Mesendoderm (in vitro differentiated cells): ENCODE measurements at regions not wholly inside any gene's neighbourhood (a gene's known extent, or its start where the extent isn't known, plus 50 kb on each side); places are given as distances from the start of the nearest gene placed in this dataset.
A peak's percentile ranks its signal among the peaks of the same experiment; 100 is the strongest.

Source experiments
- DNase-seq: peaks from one replicate; pipeline ENCODE4 v3.0.0; 2013
- H2AK5ac ChIP-seq: 2 replicates; pipeline ENCODE4 v1.6.1; 2013; ENCODE audit warnings: low read length, inconsistent platforms
- H2BK120ac ChIP-seq: 2 replicates; pipeline ENCODE4 v1.6.1; 2013; ENCODE audit warnings: low read depth, mild to moderate bottlenecking, low read length, moderate library complexity, mixed read lengths
- H2BK15ac ChIP-seq: replicated peaks from 2 replicates; pipeline ENCODE4 v1.6.1; 2013; ENCODE audit warnings: low read depth, mild to moderate bottlenecking, moderate library complexity
- H2BK5ac ChIP-seq: 2 replicates; pipeline ENCODE4 v1.6.1; 2013; ENCODE audit warnings: low read length, inconsistent platforms
- H3K18ac ChIP-seq: 2 replicates; pipeline ENCODE4 v1.6.1; 2013; ENCODE audit warnings: mild to moderate bottlenecking, low read length, mixed read lengths
- H3K23ac ChIP-seq: one replicate; pipeline ENCODE4 v1.6.1; 2013; ENCODE audit warnings: low read length
- H3K27ac ChIP-seq: 2 replicates; pipeline ENCODE4 v1.5.1; 2013; ENCODE audit warnings: low read depth, mild to moderate bottlenecking, inconsistent platforms, low read length, moderate library complexity
- H3K27me3 ChIP-seq: 2 replicates; pipeline ENCODE4 v1.6.1; 2013; ENCODE audit warnings: low read length, control low read depth, mild to moderate bottlenecking, inconsistent platforms; ENCODE audit not compliant: insufficient read depth, poor library complexity
- H3K36me3 ChIP-seq: 2 replicates; pipeline ENCODE4 v1.6.1; 2013; ENCODE audit warnings: low read length, inconsistent platforms; ENCODE audit not compliant: control insufficient read depth, insufficient read depth
- H3K4ac ChIP-seq: one replicate; pipeline ENCODE4 v1.6.1; 2013; ENCODE audit warnings: low read depth, mild to moderate bottlenecking, low read length, moderate library complexity
- H3K4me1 ChIP-seq: 2 replicates; pipeline ENCODE4 v1.6.1; 2013; ENCODE audit warnings: low read depth, low read length, inconsistent platforms; ENCODE audit not compliant: control insufficient read depth
- H3K4me2 ChIP-seq: 2 replicates; pipeline ENCODE4 v1.6.1; 2013; ENCODE audit warnings: low read length
- H3K4me3 ChIP-seq: 2 replicates; pipeline ENCODE4 v1.5.1; 2013; ENCODE audit warnings: mild to moderate bottlenecking, low read length
- H3K56ac ChIP-seq: one replicate; pipeline ENCODE4 v1.6.1; 2013; ENCODE audit warnings: low read length
- H3K79me1 ChIP-seq: 2 replicates; pipeline ENCODE4 v1.6.1; 2013; ENCODE audit warnings: low read length, inconsistent platforms
- H3K79me2 ChIP-seq: 2 replicates; pipeline ENCODE4 v1.6.1; 2013; ENCODE audit warnings: mild to moderate bottlenecking, low read length; ENCODE audit not compliant: control insufficient read depth, insufficient read depth
- H3K9ac ChIP-seq: 2 replicates; pipeline ENCODE4 v1.6.1; 2013; ENCODE audit warnings: low read length, inconsistent platforms
- H4K5ac ChIP-seq: one replicate; pipeline ENCODE4 v1.6.1; 2013; ENCODE audit warnings: low read length
- H4K8ac ChIP-seq: one replicate; pipeline ENCODE4 v1.6.1; 2013; ENCODE audit warnings: low read depth, mild to moderate bottlenecking, control low read depth, low read length, moderate library complexity
- WGBS: extraction: QIAGEN DNeasy Blood & Tissue Kit; methylation state at CpG from one replicate; pipeline ENCODE4 v1.1.7; 2013; ENCODE audit warnings: low lambda C conversion rate, missing lambda C conversion rate; ENCODE audit not compliant: insufficient coverage; ENCODE audit errors: extremely low coverage; 5-methylcytosine and 5-hydroxymethylcytosine counted together

GRCh38 chr13:40189898-40190630, 476.4 kb downstream of the FOXO1 start:
- Histone ChIP-seq H4K8ac (no peak overlapping the region), H3K4me3 (no peak overlapping the region), H2BK5ac (no peak overlapping the region), H3K4me2 (no peak overlapping the region), H3K27ac (no peak overlapping the region), H4K5ac (no peak overlapping the region), H3K79me2 (no peaks in the 10 kb centered on the region), H3K4me1 (peaks cover 3% of the 10 kb centered on the region), H3K4ac (no peak overlapping the region), H3K23ac (no peak overlapping the region), H2AK5ac (no peak overlapping the region), H3K27me3 (no peaks in the 10 kb centered on the region), H3K36me3 (no peaks in the 10 kb centered on the region), H3K79me1 (no peaks in the 10 kb centered on the region), H2BK120ac (no peak overlapping the region), H3K18ac (no peak overlapping the region), H3K9ac (no peak overlapping the region), H2BK15ac (no peak overlapping the region), H3K56ac (peak overlapping the region; percentile 22)
- WGBS, result no CpG with 5 or more reads among the region's 6 CpGs
- DNase-seq, result peak; percentile 36

DNA sequence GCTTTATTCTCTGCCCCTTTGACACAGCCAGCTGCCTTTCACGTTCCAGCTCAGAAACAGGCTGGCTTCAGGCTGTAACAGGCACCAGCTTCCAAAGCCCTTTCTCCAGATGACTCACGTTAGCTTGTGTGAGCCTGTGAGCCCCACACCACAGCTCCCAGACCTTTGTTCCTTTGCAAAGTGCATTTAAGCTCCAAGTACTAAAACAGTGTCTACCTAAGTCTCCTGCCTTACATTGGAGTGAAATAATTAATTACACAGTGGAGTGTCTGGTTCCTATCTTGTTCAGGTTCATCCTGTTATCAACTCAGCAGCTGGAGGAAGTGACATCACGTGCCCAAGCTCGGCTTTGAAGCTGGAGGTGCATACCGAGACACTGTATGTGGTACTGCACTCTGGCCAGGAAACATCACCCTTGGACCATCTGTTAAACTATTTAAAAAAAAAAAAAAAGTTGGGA, 475.8 kb downstream of the FOXO1 start:
- Histone ChIP-seq H3K4me2 (no peak overlapping the region), H2BK15ac (no peak overlapping the region), H3K27ac (no peak overlapping the region), H3K4ac (no peak overlapping the region), H3K4me3 (no peak overlapping the region), H2BK5ac (peak overlapping the region; percentile 15), H3K56ac (peak overlapping the region; percentile 22), H3K79me1 (no peaks in the 10 kb centered on the region), H3K4me1 (peaks cover 3% of the 10 kb centered on the region), H2AK5ac (no peak overlapping the region), H4K5ac (no peak overlapping the region), H3K18ac (no peak overlapping the region), H3K27me3 (no peaks in the 10 kb centered on the region), H4K8ac (no peak overlapping the region), H3K23ac (no peak overlapping the region), H3K79me2 (no peaks in the 10 kb centered on the region), H2BK120ac (no peak overlapping the region), H3K9ac (no peak overlapping the region), H3K36me3 (no peaks in the 10 kb centered on the region)
- no CpG with 5 or more reads among the region's 5 CpGs for WGBS
- DNase-seq, result peak; percentile 66

- H3K79me1 ChIP-seq, result no peaks in the 10 kb centered on the region
- no peak overlapping the region for H3K4ac ChIP-seq
- no peak for DNase-seq
- H3K18ac ChIP-seq, result peak overlapping the region; percentile 24
- no peak overlapping the region for H3K4me3 ChIP-seq
- H2AK5ac ChIP-seq, result no peak overlapping the region
- no peak overlapping the region for H2BK15ac ChIP-seq
- H3K56ac ChIP-seq, result peak overlapping the region; percentile 59
- H3K4me1 ChIP-seq, result peaks cover 3% of the 10 kb centered on the region
- no peak overlapping the region for H4K5ac ChIP-seq
- H3K27me3 ChIP-seq, result no peaks in the 10 kb centered on the region
- no peak overlapping the region for H4K8ac ChIP-seq
- no peak overlapping the region for H2BK5ac ChIP-seq
- H3K4me2 ChIP-seq, result no peak overlapping the region
- H3K79me2 ChIP-seq, result no peaks in the 10 kb centered on the region
- no peak overlapping the region for H3K23ac ChIP-seq
- H3K36me3 ChIP-seq, result no peaks in the 10 kb centered on the region
- no peak overlapping the region for H3K27ac ChIP-seq
- H2BK120ac ChIP-seq, result no peak overlapping the region
- WGBS, result no CpG with 5 or more reads among the region's 7 CpGs
- H3K9ac ChIP-seq, result no peak overlapping the region
Observed at GRCh38 chr13:40191186-40191980, 475.1 kb downstream of the FOXO1 start.

GRCh38 chr13:40192452-40192851, 474.0 kb downstream of the FOXO1 start:
- H2BK5ac ChIP-seq, result no peak overlapping the region
- H3K36me3 ChIP-seq, result no peaks in the 10 kb centered on the region
- no peak overlapping the region for H3K9ac ChIP-seq
- no peak overlapping the region for H3K4ac ChIP-seq
- H3K79me1 ChIP-seq, result no peaks in the 10 kb centered on the region
- H3K4me2 ChIP-seq, result no peak overlapping the region
- DNase-seq, result no peak
- no peak overlapping the region for H3K4me3 ChIP-seq
- H3K27me3 ChIP-seq, result no peaks in the 10 kb centered on the region
- H3K4me1 ChIP-seq, result peaks cover 3% of the 10 kb centered on the region
- H2BK15ac ChIP-seq, result no peak overlapping the region
- no peak overlapping the region for H3K27ac ChIP-seq
- no peaks in the 10 kb centered on the region for H3K79me2 ChIP-seq
- H3K18ac ChIP-seq, result no peak overlapping the region
- H3K23ac ChIP-seq, result no peak overlapping the region
- WGBS, result no CpG with 5 or more reads among the region's 5 CpGs
- H4K5ac ChIP-seq, result no peak overlapping the region
- no peak overlapping the region for H4K8ac ChIP-seq
- H2BK120ac ChIP-seq, result no peak overlapping the region
- no peak overlapping the region for H3K56ac ChIP-seq
- peak overlapping the region; percentile 30 for H2AK5ac ChIP-seq

DNA sequence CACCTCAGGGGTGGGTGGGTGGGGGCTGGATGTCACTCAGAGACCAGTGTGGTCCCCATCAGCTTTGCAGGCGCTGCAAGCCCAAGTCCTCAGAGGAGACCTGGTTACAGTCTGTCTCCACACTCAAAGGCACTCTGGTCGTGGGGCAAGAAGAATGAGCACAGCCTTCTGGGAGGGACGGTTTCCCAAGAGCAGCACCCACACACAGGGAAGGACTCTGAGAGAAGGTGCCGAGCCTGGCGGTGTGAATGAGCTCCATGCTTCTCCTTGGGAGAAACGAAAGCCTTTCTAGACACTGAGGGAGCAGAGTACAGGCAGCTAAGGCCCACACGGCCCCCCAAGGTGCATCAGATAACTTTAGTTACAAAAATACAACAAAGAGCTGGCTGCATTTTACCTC, 473.6 kb downstream of the FOXO1 start:
- Histone ChIP-seq H3K27me3 (no peaks in the 10 kb centered on the region), H4K5ac (no peak overlapping the region), H3K56ac (no peak overlapping the region), H2BK15ac (no peak overlapping the region), H2BK5ac (no peak overlapping the region), H4K8ac (no peak overlapping the region), H3K36me3 (no peaks in the 10 kb centered on the region), H3K4me1 (peaks cover 3% of the 10 kb centered on the region), H3K4me2 (no peak overlapping the region), H3K79me2 (no peaks in the 10 kb centered on the region), H3K18ac (no peak overlapping the region), H2AK5ac (no peak overlapping the region), H2BK120ac (no peak overlapping the region), H3K23ac (no peak overlapping the region), H3K4ac (no peak overlapping the region), H3K4me3 (no peak overlapping the region), H3K27ac (no peak overlapping the region), H3K9ac (no peak overlapping the region), H3K79me1 (no peaks in the 10 kb centered on the region)
- no CpG with 5 or more reads among the region's 7 CpGs for WGBS
- no peak for DNase-seq
